Upper lobe of left lung (tissue), 4 donors: ENCODE measurements at regions not wholly inside any gene's neighbourhood (a gene's known extent, or its start where the extent isn't known, plus 50 kb on each side); places are given as distances from the start of the nearest gene placed in this dataset.
"Not testable (repeated sequence)": the region's sequence is repeated elsewhere in the genome, so short reads cannot be mapped to it uniquely, and the experiment has no call there.

ENCODE experiments used
- CTCF ChIP-seq, 6 experiments: fragments of 450-650 bp in 4 of 6; fragments of 200-600 bp in 2 of 6; sonication (generic) in 2 of 6; IDR thresholded peaks; one replicate each; pipeline ENCODE4 v1.5.1; 2016 to 2019; ENCODE audit warnings: antibody characterized with exemption in 6 of 6
- EP300 ChIP-seq, 4 donors: sonication (generic); formaldehyde crosslinking; IDR thresholded peaks; one replicate each; pipeline ENCODE4 v1.5.1; 2017; ENCODE audit warnings: antibody characterized with exemption in 4 of 4, control low read depth in 2 of 4
- POLR2A ChIP-seq, 4 donors: fragments of 450-650 bp; IDR thresholded peaks; one replicate each; pipeline ENCODE4 v1.5.1; 2016 to 2017; ENCODE audit warnings: antibody characterized with exemption in 4 of 4, mild to moderate bottlenecking in 2 of 4

GRCh38 chr2:87619121-87619520, 128.8 kb upstream of the PLGLB2 start:
- TF ChIP-seq EP300, CTCF, POLR2A (IDR thresholded peaks at IDR 0.05): not testable (repeated sequence)
